ENCODE measurements at regions not wholly inside any gene's neighbourhood (a gene's known extent, or its start where the extent isn't known, plus 50 kb on each side); places are given as distances from the start of the nearest gene placed in this dataset.
"Not testable (repeated sequence)": the region's sequence is repeated elsewhere in the genome, so short reads cannot be mapped to it uniquely, and the experiment has no call there.

GRCh38 chr11:128148208-128148607 is 439.1 kb downstream of the ETS1 start:
- no peak for DNase-seq

DNA sequence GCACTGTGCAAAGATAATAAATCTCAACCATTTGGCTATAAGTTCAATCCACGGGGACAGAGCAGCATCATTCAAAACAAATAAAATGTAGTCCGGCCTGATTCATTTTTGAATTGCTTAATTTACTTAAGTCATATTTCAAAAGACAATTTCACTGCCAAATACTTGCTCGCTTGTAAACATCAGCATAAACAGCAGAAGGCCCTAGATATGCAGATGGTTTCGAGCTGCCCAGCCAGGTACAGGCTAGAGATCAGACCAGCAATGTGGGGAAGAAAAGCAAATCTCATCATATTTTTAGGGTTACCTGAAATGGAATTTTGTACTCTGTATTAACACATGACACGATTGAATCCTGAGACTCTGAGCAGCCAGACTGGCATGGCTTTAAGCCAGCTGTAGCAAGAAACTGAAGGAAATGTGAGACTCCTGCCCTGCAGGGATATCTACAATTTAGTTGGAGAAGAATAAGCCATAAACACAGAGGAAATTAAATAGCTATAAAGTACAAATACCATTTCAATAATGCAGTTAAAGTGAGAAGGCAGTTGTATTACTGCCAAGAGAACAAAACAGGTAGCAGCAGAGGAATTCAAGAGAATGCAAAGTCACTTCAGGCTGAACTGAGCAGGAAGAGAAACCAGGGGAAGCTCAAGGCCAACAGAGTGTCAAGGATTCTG is 440.3 kb downstream of the ETS1 start:
- DNase-seq, result no peak

GRCh38 chr11:128140293-128140692 is 447.1 kb downstream of the ETS1 start:
- DNase-seq, result not testable (repeated sequence)

DNA sequence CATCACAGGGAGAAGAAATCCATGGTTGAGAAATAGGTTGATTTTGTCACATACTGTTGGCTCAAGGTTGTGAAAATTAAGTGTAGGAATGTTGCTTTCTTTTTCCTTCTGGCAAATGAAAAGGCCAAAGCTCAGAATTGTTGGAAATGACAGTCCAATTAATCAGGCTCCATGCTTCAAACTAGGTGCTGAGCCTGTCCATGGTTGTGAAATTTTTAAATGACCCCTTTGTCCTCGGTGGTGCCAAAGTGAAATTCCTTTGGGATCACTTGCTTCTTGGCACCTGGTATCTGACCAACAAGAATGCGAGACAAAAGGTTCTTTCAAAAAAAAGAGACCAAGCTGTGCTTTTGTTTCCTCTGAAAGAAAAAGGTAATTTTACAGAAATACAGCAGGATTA is 451.9 kb downstream of the ETS1 start:
- DNase-seq, result no peak

DNA sequence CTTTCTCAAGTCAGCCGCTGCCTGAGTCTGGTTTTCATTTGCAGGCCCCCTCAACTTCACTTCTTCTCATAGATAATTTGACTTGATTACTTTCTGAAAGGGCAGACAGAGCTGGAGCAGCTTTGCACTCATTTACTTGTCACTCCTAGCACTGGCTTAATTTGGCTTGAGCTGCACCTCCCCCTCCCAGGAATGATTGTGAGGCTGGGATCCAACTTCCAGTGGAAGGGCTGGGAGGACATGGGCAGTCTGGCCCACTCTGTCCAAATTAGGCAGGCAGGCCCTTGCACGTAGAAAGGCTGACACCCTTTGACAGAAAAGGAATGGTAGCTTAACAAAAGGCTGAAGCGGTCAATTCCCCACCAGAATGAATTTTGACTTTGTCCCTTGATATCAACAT is 453.9 kb downstream of the ETS1 start:
- no peak for DNase-seq

DNA sequence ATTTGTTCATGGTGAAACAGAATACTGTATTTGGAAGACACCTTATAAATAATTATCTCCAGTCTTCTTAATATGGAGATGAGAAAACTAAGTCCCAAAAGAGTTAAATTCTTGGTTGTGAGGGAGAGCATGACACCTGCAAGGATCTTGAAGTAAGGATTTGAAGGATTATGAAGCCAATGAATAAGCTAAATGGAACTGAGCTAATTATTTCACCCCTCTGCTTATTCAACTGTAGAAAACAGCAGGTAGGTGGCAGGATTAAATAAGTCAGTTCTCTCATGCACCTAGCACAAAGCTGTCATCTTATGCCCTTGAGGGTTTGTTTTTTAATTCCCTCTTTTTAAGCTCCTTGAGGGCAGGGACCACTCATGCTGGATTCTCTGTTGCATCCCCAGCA is 457.3 kb downstream of the ETS1 start:
- DNase-seq, result no peak

GRCh38 chr11:128125723-128126122 is 461.6 kb downstream of the ETS1 start:
- no peak for DNase-seq

DNA sequence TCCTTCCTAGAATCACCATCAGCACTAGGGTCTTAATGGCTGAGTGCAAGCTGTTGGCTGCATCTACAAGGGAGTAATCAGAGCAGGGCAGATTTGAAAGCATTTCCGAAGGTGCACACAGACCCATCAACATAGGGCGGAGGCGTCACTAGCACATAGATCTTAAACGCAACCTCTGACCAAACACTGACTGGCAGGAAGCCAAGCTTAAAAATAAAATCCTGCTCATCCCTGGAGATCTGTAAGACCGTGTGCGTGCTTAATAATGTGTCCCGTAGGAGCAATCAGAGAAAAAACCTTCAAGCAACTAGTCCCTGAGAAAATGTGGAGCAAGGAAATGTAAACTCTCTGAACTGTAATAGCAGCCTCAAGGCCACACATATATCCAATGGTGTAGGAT is 470.5 kb downstream of the ETS1 start:
- DNase-seq, result no peak

GRCh38 chr11:128116447-128116846 is 470.9 kb downstream of the ETS1 start:
- no peak for DNase-seq

DNA sequence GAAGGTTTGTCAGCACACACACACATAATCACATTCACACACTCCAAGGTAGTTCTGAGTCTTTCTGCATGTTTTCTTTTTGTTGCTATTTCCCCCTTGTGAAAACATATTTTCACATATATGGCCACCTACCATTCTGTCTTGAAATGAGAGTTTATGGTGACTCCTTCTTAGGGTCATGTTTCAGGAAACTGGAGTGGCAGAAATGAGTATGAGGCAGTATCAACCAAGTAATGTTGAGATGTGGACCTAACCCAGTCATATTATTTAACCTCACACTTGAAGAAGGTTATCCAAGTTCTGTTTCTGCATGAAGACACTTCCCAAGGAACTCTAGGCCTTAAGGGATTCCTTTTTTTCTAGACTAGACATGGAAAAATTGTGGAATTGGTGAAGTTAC is 481.4 kb downstream of the ETS1 start:
- DNase-seq, result no peak

GRCh38 chr11:128105511-128105910 is 481.8 kb downstream of the ETS1 start:
- no peak for DNase-seq

- no peak for DNase-seq
Measured at GRCh38 chr11:128103278-128103873, 484.0 kb downstream of the ETS1 start.

DNA sequence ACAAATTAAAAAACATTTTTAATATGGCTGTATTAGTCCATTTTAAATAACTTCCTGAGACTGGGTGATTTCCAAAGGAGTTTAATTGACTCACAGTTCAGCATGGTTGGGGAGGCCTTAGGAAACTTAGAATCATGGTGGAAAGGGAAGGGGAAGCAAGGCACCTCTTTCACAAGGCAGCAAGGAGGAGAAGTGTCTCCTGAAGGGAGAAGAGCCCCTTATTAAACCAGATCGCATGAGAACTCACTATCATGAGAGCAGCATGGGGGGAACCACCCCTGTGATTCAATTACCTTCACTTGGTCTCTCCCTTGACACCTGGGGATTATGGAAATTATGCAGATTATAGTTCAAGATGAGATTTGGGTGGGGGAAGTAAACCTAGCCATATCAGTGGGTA is 488.6 kb downstream of the ETS1 start:
- no peak for DNase-seq

GRCh38 chr11:128095466-128095981 is 491.8 kb downstream of the ETS1 start:
- peak; percentile 17 for DNase-seq

DNA sequence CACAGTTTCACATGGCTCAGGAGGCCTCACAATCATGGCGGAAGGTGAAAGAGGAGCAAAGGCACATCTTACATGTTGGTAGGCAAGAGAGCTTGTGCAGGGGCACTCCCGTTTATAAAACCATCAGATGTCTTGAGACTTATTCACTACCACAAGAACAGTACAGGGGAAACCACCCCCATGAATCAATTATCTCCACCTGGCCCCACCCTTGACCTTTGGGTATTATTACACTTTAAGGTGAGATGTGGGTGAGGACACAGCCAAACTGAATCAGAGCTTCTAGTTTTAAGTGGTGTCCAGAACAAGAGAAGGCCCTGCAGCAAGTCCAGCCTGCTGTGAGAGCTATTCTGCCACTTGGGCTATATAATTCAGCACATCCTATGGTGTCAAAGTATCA is 493.7 kb downstream of the ETS1 start:
- no peak for DNase-seq

DNA sequence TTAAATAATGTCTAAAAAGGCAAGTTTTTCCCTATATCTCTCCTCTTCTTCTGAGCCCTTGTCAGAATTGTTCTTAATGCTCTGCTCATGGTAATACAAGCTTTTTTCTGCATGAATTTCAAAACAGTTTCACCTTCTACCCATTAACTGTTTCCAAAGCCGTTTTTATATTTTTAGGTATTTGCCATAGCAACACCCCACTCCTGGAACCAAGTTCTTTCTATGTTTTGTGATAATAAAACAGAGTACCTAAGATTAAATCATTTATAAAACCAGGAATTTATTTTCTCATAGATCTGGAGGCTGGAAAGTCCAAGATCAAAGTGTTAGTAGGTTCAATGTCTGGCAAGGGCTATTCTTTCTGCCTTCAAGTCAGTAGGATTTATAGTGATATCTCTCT is 497.4 kb downstream of the ETS1 start:
- DNase-seq, result no peak

DNA sequence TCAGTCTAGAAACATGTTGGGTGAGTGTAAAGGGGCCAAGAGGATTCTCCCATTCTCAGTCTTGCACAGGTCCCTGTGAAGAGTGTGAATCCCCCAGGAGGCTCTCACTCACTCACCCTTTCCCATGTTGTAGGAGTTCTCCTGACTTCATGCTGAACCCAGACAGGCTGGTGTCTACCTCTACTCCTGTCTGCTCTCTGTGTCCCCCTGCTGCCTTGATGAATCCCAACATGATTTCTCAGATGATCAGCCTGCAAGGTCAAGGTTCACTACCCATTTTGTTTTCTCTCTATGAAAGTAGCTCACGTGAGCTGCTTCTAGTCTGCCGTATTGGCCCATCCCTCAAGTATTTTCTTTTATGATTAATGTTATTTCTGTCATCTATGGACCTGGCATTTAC is 500.6 kb downstream of the ETS1 start:
- DNase-seq, result no peak

DNA sequence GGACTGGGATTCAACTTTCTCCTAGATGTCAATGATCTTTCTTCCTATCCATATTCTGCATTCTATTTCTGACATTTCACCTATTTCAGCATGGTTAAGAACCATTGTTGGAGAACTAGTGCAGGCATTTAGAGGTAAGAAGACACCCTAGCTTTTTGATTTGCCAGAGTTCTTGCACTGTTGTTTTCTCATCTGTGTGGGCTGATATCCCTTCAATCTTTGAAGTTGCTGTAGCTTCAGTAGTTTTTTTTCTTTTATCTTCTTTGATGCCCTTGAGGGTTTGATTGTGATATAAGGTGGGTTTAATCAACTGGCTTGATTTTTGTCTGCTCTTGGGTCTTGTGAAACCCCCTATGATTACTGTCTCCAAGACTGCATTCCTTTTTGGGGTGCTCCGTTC is 502.1 kb downstream of the ETS1 start:
- DNase-seq, result no peak

GRCh38 chr11:128082574-128082973 is 504.8 kb downstream of the ETS1 start:
- no peak for DNase-seq

DNA sequence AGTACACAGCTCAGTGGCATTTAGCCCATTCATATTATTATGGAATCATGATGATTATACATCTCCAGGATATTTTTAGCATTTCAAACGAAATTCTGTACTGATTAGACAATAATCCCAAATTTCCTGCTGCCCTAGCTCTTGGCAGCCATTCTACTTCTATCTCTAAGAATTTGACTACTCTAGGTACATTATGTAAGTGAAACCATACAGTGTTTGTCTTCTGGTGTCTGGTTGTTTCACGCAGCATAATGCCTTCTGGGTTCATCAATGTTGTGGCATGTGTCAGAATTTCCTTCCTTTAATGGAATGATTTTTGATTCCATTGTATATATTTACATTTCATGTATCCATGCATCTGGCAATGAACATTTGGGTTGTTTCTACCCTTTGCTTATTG is 517.7 kb downstream of the ETS1 start:
- DNase-seq, result no peak

GRCh38 chr11:128067780-128068179 is 519.6 kb downstream of the ETS1 start:
- no peak for DNase-seq

GRCh38 chr11:128066399-128066798 is 521.0 kb downstream of the ETS1 start:
- DNase-seq, result no peak

GRCh38 chr11:128061281-128061871 is 526.0 kb downstream of the ETS1 start:
- DNase-seq, result no peak

DNA sequence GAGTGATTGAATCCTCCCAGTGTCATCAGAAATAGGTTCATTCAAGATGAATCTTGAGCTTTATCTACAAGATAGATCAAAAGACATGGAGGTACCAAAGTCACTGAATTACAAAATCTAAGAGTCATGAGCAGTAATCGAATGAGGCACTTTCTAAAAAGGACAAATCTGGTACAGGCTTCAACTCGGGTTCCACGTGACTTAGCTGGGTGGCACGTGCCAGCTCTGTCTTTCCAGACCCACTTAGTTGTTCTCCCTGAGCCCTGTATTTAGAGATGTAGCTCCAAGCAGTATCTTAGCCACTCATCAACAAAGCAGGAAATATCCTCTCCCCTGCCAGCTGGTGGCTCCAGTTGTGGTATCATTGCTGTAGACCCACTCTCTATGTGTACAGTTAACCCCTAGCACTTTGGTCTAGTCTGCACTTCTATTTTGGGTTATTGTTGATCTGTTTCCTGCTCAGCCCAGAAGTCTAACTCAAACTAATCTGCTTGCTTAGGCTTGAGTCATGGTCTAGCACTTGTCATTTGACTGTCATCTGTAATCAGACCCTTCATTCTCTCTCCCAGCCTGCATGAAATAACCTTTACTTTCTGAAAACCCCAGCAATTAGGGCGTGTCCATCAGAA is 528.7 kb downstream of the ETS1 start:
- no peak for DNase-seq

All from T1000 (cell line).